Astrocyte (in vitro differentiated cells and primary cell): ENCODE measurements at regions not wholly inside any gene's neighbourhood (a gene's known extent, or its start where the extent isn't known, plus 50 kb on each side); places are given as distances from the start of the nearest gene placed in this dataset.

Experiments
- DNase-seq: peaks from one replicate; pipeline ENCODE4 v3.0.0-alpha.2; 2010; ENCODE audit warnings: low read depth
- FAIRE-seq: peaks from 2 replicates; lab custom pipeline; 2011; peaks lifted over from hg19 to GRCh38; lab: Jason Lieb, UNC
- H2AFZ ChIP-seq: 2 replicates; pipeline ENCODE4 v1.6.0; 2012; ENCODE audit warnings: low read depth, low read length, inconsistent platforms
- H3K27ac ChIP-seq: 2 replicates; pipeline ENCODE4 v1.5.1; 2011; ENCODE audit warnings: low read depth, low read length, inconsistent platforms
- H3K27me3 ChIP-seq: 2 replicates; pipeline ENCODE4 v1.6.0; 2011; ENCODE audit warnings: low read length, inconsistent platforms; ENCODE audit not compliant: insufficient read depth
- H3K36me3 ChIP-seq: 2 replicates; pipeline ENCODE4 v1.5.1; 2011; ENCODE audit warnings: low read length, inconsistent platforms; ENCODE audit not compliant: insufficient read depth
- H3K4me1 ChIP-seq: 2 replicates; pipeline ENCODE4 v1.5.1; 2011; ENCODE audit warnings: low read length, inconsistent platforms; ENCODE audit not compliant: insufficient read depth
- H3K4me2 ChIP-seq: 2 replicates; pipeline ENCODE4 v1.6.0; 2012; ENCODE audit warnings: low read length, inconsistent platforms
- H3K4me3 ChIP-seq: 2 replicates; pipeline ENCODE4 v1.5.1; 2011; ENCODE audit warnings: low read depth, mild to moderate bottlenecking, low read length, inconsistent platforms; ENCODE audit not compliant: insufficient read depth
- H3K79me2 ChIP-seq: 2 replicates; pipeline ENCODE4 v1.6.0; 2012; ENCODE audit warnings: mild to moderate bottlenecking, low read length, inconsistent platforms; ENCODE audit not compliant: insufficient read depth
- H3K9ac ChIP-seq: 2 replicates; pipeline ENCODE4 v1.6.0; 2012; ENCODE audit warnings: mild to moderate bottlenecking, low read length, inconsistent platforms
- H3K9me3 ChIP-seq: 2 replicates; pipeline ENCODE4 v1.5.1; 2012; ENCODE audit warnings: low read depth, mild to moderate bottlenecking, low read length, inconsistent platforms; ENCODE audit not compliant: insufficient read depth
- H4K20me1 ChIP-seq: 2 replicates; pipeline ENCODE4 v1.6.0; 2012; ENCODE audit warnings: low read length, inconsistent platforms; ENCODE audit not compliant: insufficient read depth
- H3K27ac Mint-ChIP-seq: one replicate; pipeline ENCODE4 v1.8.0; 2021; ENCODE audit warnings: mild to moderate bottlenecking, mixed read lengths; ENCODE audit not compliant: unreplicated experiment
- H3K27me3 Mint-ChIP-seq: one replicate; pipeline ENCODE4 v1.8.0; 2021; ENCODE audit warnings: low read depth, mixed read lengths; ENCODE audit not compliant: unreplicated experiment
- H3K36me3 Mint-ChIP-seq: one replicate; pipeline ENCODE4 v1.8.0; 2021; ENCODE audit warnings: low read depth, mixed read lengths; ENCODE audit not compliant: unreplicated experiment
- H3K4me1 Mint-ChIP-seq: one replicate; pipeline ENCODE4 v1.8.0; 2021; ENCODE audit warnings: low read depth, mixed read lengths; ENCODE audit not compliant: unreplicated experiment
- H3K4me3 Mint-ChIP-seq: one replicate; pipeline ENCODE4 v1.8.0; 2021; ENCODE audit warnings: mild to moderate bottlenecking, moderate library complexity, mixed read lengths; ENCODE audit not compliant: unreplicated experiment
- H3K9me3 Mint-ChIP-seq: one replicate; pipeline ENCODE4 v1.8.0; 2021; ENCODE audit warnings: mild to moderate bottlenecking, mixed read lengths; ENCODE audit not compliant: unreplicated experiment
- CTCF ChIP-seq: IDR thresholded peaks from 2 replicates; pipeline ENCODE4 v1.5.1; 2011; ENCODE audit warnings: low read depth, mild to moderate bottlenecking, inconsistent platforms, low read length, moderate library complexity; ENCODE audit not compliant: insufficient read depth
- EZH2 ChIP-seq: IDR thresholded peaks from 2 replicates; pipeline ENCODE4 v1.6.1; 2012; ENCODE audit warnings: mild to moderate bottlenecking, low read length, inconsistent platforms; ENCODE audit not compliant: insufficient read depth

GRCh38 chr5:171592076-171592475 lies 172.6 kb downstream of the FGF18 start:
- H3K4me3 ChIP-seq = no peak overlapping the region
- H3K4me1 Mint-ChIP-seq = no peaks in the 10 kb centered on the region
- H3K4me3 Mint-ChIP-seq = no peak overlapping the region
- DNase-seq = no peak
- H3K36me3 ChIP-seq = no peaks in the 10 kb centered on the region
- H2AFZ ChIP-seq = no peak overlapping the region
- H3K4me1 ChIP-seq = peaks cover 17% of the 10 kb centered on the region
- no peaks in the 10 kb centered on the region for H3K36me3 Mint-ChIP-seq
- FAIRE-seq = no peak
- no peak for TF ChIP-seq EZH2
- no peak for TF ChIP-seq CTCF
- H3K27ac ChIP-seq = no peak overlapping the region
- H3K27ac Mint-ChIP-seq = no peak overlapping the region
- no peak overlapping the region for H3K9ac ChIP-seq
- H3K79me2 ChIP-seq = no peaks in the 10 kb centered on the region
- H3K9me3 ChIP-seq = no peaks in the 10 kb centered on the region
- H4K20me1 ChIP-seq = no peaks in the 10 kb centered on the region
- peaks cover 28% of the 10 kb centered on the region for H3K27me3 Mint-ChIP-seq
- H3K9me3 Mint-ChIP-seq = peaks cover 2% of the 10 kb centered on the region
- no peak overlapping the region for H3K4me2 ChIP-seq
- peaks cover 8% of the 10 kb centered on the region for H3K27me3 ChIP-seq

- H3K36me3 ChIP-seq = no peaks in the 10 kb centered on the region
- no peaks in the 10 kb centered on the region for H3K9me3 ChIP-seq
- no peaks in the 10 kb centered on the region for H4K20me1 ChIP-seq
- TF ChIP-seq EZH2 (no peak), CTCF (no peak)
- H3K36me3 Mint-ChIP-seq = no peaks in the 10 kb centered on the region
- peaks cover 17% of the 10 kb centered on the region for H3K4me1 ChIP-seq
- H3K4me1 Mint-ChIP-seq = no peaks in the 10 kb centered on the region
- FAIRE-seq (no peak), DNase-seq (peak; percentile 12)
- no peak overlapping the region for H2AFZ ChIP-seq
- H3K4me3 ChIP-seq = no peak overlapping the region
- H3K79me2 ChIP-seq = no peaks in the 10 kb centered on the region
- no peak overlapping the region for H3K4me2 ChIP-seq
- H3K9me3 Mint-ChIP-seq = peaks cover 2% of the 10 kb centered on the region
- no peak overlapping the region for H3K27ac Mint-ChIP-seq
- peaks cover 5% of the 10 kb centered on the region for H3K27me3 ChIP-seq
- H3K27me3 Mint-ChIP-seq = peaks cover 28% of the 10 kb centered on the region
- no peak overlapping the region for H3K27ac ChIP-seq
- H3K4me3 Mint-ChIP-seq = no peak overlapping the region
- no peak overlapping the region for H3K9ac ChIP-seq
Measured at GRCh38 chr5:171592736-171593135, 173.3 kb downstream of the FGF18 start.

GRCh38 chr5:171593401-171593800 lies 174.0 kb downstream of the FGF18 start:
- H3K79me2 ChIP-seq = no peaks in the 10 kb centered on the region
- no peak overlapping the region for H3K4me2 ChIP-seq
- peaks cover 17% of the 10 kb centered on the region for H3K4me1 ChIP-seq
- FAIRE-seq (no peak), DNase-seq (no peak)
- no peak overlapping the region for H3K4me3 Mint-ChIP-seq
- no peak overlapping the region for H2AFZ ChIP-seq
- no peaks in the 10 kb centered on the region for H3K9me3 Mint-ChIP-seq
- no peak overlapping the region for H3K9ac ChIP-seq
- no peaks in the 10 kb centered on the region for H3K36me3 ChIP-seq
- H3K36me3 Mint-ChIP-seq = no peaks in the 10 kb centered on the region
- no peak overlapping the region for H3K27ac ChIP-seq
- TF ChIP-seq CTCF (no peak), EZH2 (no peak)
- H4K20me1 ChIP-seq = no peaks in the 10 kb centered on the region
- H3K27me3 Mint-ChIP-seq = peaks cover 26% of the 10 kb centered on the region
- peaks cover 7% of the 10 kb centered on the region for H3K27me3 ChIP-seq
- no peaks in the 10 kb centered on the region for H3K4me1 Mint-ChIP-seq
- no peak overlapping the region for H3K4me3 ChIP-seq
- no peak overlapping the region for H3K27ac Mint-ChIP-seq
- no peaks in the 10 kb centered on the region for H3K9me3 ChIP-seq
